ENCODE measurements at regions not wholly inside any gene's neighbourhood (a gene's known extent, or its start where the extent isn't known, plus 50 kb on each side); places are given as distances from the start of the nearest gene placed in this dataset.

DNA sequence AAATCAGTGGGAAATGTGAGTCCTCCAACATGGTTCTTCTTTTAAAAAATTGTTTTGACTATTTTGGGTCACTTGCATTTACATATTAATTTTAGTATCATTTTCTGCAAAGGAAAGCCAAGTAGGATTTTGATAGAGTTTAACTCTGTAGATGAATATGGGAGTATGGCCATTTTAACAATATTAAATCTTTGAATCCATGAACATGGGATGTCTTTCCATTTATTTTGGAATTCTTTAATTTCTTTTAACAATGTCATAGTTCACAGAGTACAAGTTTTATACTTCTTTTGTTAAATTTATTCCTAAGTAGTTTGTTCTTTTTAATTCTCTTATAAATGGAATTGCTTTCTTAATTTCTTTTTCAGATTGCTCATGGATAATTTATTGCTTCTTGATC, 56.5 kb upstream of the ARMC2 start:
- TF ChIP-seq, protein P1, sequence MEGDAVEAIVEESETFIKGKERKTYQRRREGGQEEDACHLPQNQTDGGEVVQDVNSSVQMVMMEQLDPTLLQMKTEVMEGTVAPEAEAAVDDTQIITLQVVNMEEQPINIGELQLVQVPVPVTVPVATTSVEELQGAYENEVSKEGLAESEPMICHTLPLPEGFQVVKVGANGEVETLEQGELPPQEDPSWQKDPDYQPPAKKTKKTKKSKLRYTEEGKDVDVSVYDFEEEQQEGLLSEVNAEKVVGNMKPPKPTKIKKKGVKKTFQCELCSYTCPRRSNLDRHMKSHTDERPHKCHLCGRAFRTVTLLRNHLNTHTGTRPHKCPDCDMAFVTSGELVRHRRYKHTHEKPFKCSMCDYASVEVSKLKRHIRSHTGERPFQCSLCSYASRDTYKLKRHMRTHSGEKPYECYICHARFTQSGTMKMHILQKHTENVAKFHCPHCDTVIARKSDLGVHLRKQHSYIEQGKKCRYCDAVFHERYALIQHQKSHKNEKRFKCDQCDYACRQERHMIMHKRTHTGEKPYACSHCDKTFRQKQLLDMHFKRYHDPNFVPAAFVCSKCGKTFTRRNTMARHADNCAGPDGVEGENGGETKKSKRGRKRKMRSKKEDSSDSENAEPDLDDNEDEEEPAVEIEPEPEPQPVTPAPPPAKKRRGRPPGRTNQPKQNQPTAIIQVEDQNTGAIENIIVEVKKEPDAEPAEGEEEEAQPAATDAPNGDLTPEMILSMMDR (conservative IDR thresholded peaks at IDR 0.05): no peak
- TF ChIP-seq ZFX (IDR thresholded peaks at IDR 0.05): no peak
